GM23338 (cell line): ENCODE measurements at regions not wholly inside any gene's neighbourhood (a gene's known extent, or its start where the extent isn't known, plus 50 kb on each side); places are given as distances from the start of the nearest gene placed in this dataset.
A peak's percentile ranks its signal among the peaks of the same experiment; 100 is the strongest.

Source experiments
- ATAC-seq: fragments of 200-7000 bp; cut with Tn5 transposase; 3 replicates; pipeline ENCODE4 v1.9.1; 2020
- DNase-seq: peaks from one replicate; pipeline ENCODE4 v3.0.0-alpha.2; 2015; ENCODE audit warnings: low spot score
- H2AFZ ChIP-seq: fragments of 200-600 bp; sonication (generic); 2 replicates; pipeline ENCODE4 v1.8.0; 2016; ENCODE audit warnings: antibody characterized with exemption, mild to moderate bottlenecking, moderate library complexity
- H3F3A ChIP-seq: fragments of 200-600 bp; sonication (generic); replicated peaks from 2 replicates; pipeline ENCODE4 v1.8.0; 2017; ENCODE audit warnings: antibody characterized with exemption, mixed run types, low read depth
- H3K27ac ChIP-seq: fragments of 200-600 bp; sonication (generic); 2 replicates; pipeline ENCODE4 v1.6.1; 2016; ENCODE audit warnings: low read depth
- H3K27me3 ChIP-seq: fragments of 200-600 bp; sonication (generic); 2 replicates; pipeline ENCODE4 v1.8.0; 2016; ENCODE audit warnings: mild to moderate bottlenecking, mixed run types, moderate library complexity; ENCODE audit not compliant: insufficient read depth
- H3K36me3 ChIP-seq: fragments of 200-600 bp; sonication (generic); 2 replicates; pipeline ENCODE4 v1.8.0; 2016; ENCODE audit warnings: mild to moderate bottlenecking; ENCODE audit not compliant: insufficient read depth
- H3K4me1 ChIP-seq: fragments of 200-600 bp; sonication (generic); 2 replicates; pipeline ENCODE4 v1.8.0; 2016; ENCODE audit warnings: mild to moderate bottlenecking, moderate library complexity; ENCODE audit not compliant: insufficient read depth
- H3K4me2 ChIP-seq: fragments of 200-600 bp; sonication (generic); 2 replicates; pipeline ENCODE4 v1.7.1; 2017; ENCODE audit warnings: mixed run types
- H3K4me3 ChIP-seq: fragments of 200-600 bp; sonication (generic); 2 replicates; pipeline ENCODE4 v1.6.1; 2016; ENCODE audit warnings: mixed run types
- H3K79me2 ChIP-seq: fragments of 200-600 bp; sonication (generic); replicated peaks from 2 replicates; pipeline ENCODE4 v1.8.0; 2017; ENCODE audit warnings: mild to moderate bottlenecking; ENCODE audit not compliant: insufficient read depth
- H3K9me2 ChIP-seq: fragments of 200-600 bp; sonication (generic); 2 replicates; pipeline ENCODE4 v1.8.0; 2017; ENCODE audit not compliant: insufficient read depth
- H4K20me1 ChIP-seq: fragments of 200-600 bp; sonication (generic); replicated peaks from 2 replicates; pipeline ENCODE4 v1.8.0; 2017; ENCODE audit warnings: mild to moderate bottlenecking; ENCODE audit not compliant: insufficient read depth
- H3K27ac Mint-ChIP-seq: 2 replicates; pipeline ENCODE4 v1.8.0; 2020; ENCODE audit warnings: inconsistent platforms, mild to moderate bottlenecking, moderate library complexity, mixed read lengths
- H3K27me3 Mint-ChIP-seq: 3 replicates; pipeline ENCODE4 v1.8.0; 2022; ENCODE audit warnings: low read depth, mild to moderate bottlenecking, moderate library complexity, mixed read lengths, inconsistent platforms; ENCODE audit not compliant: insufficient read depth, poor library complexity
- H3K36me3 Mint-ChIP-seq: 3 replicates; pipeline ENCODE4 v1.8.0; 2021; ENCODE audit warnings: low read depth, mild to moderate bottlenecking, inconsistent platforms, moderate library complexity, mixed read lengths
- H3K4me1 Mint-ChIP-seq: 3 replicates; pipeline ENCODE4 v1.8.0; 2020; ENCODE audit warnings: mild to moderate bottlenecking, inconsistent platforms, mixed read lengths
- H3K4me3 Mint-ChIP-seq: 3 replicates; pipeline ENCODE4 v1.8.0; 2021; ENCODE audit warnings: moderate library complexity, mild to moderate bottlenecking, inconsistent platforms, mixed read lengths
- H3K9me3 Mint-ChIP-seq: 3 replicates; pipeline ENCODE4 v1.8.0; 2020; ENCODE audit warnings: moderate library complexity, mild to moderate bottlenecking, inconsistent platforms, mixed read lengths
- CREB1 ChIP-seq: fragments of 250-450 bp; sonication (Bioruptor Pico); IDR thresholded peaks from 2 replicates; pipeline ENCODE4 v1.5.0; 2020; ENCODE audit warnings: low read depth, mild to moderate bottlenecking, moderate library complexity
- CTCF ChIP-seq, 2 experiments: fragments of 200-600 bp in 1 of 2; sonication (generic) in 1 of 2; conservative IDR thresholded peaks; 2 replicates each; pipeline versions ENCODE4 v1.5.1 to v1.6.1; 2016 to 2017; ENCODE audit warnings: antibody characterized with exemption in 2 of 2, low read depth in 2 of 2, mild to moderate bottlenecking in 2 of 2, moderate library complexity in 1 of 2
- ETS1 ChIP-seq: IDR thresholded peaks from 2 replicates; pipeline ENCODE4 v1.6.1; 2016; ENCODE audit warnings: antibody characterized with exemption
- EZH2 ChIP-seq: fragments of 200-600 bp; sonication (generic); IDR thresholded peaks from one replicate; pipeline ENCODE4 v1.8.0; 2017; ENCODE audit warnings: antibody characterized with exemption, mild to moderate bottlenecking, low read depth; ENCODE audit not compliant: unreplicated experiment
- EZH2phosphoT487 ChIP-seq: fragments of 200-600 bp; sonication (generic); IDR thresholded peaks from one replicate; pipeline ENCODE4 v1.8.1; 2018; ENCODE audit warnings: antibody characterized with exemption; ENCODE audit not compliant: unreplicated experiment
- JUNB ChIP-seq: IDR thresholded peaks from one replicate; pipeline ENCODE4 v1.6.1; 2016; ENCODE audit warnings: antibody characterized with exemption; ENCODE audit not compliant: unreplicated experiment
- NANOG ChIP-seq: IDR thresholded peaks from 2 replicates; pipeline ENCODE4 v1.6.1; 2016; ENCODE audit warnings: antibody characterized with exemption, borderline replicate concordance
- POLR2AphosphoS5 ChIP-seq: IDR thresholded peaks from 2 replicates; pipeline ENCODE4 v1.6.1; 2016; ENCODE audit warnings: antibody characterized with exemption, low read depth
- REST ChIP-seq: IDR thresholded peaks from one replicate; pipeline ENCODE4 v1.6.1; 2018; ENCODE audit warnings: antibody characterized with exemption; ENCODE audit not compliant: unreplicated experiment
- STAT1 ChIP-seq: IDR thresholded peaks from one replicate; pipeline ENCODE4 v1.6.1; 2016; ENCODE audit warnings: antibody characterized with exemption; ENCODE audit not compliant: unreplicated experiment
- ZNF114 ChIP-seq: fragments of 250-450 bp; sonication (Bioruptor Pico); IDR thresholded peaks from 2 replicates; pipeline ENCODE4 v1.5.0; 2020; ENCODE audit warnings: mild to moderate bottlenecking, moderate library complexity
- ZNF331 ChIP-seq: fragments of 250-450 bp; sonication (Bioruptor Pico); IDR thresholded peaks from 2 replicates; pipeline ENCODE4 v1.5.0; 2020; ENCODE audit warnings: low read depth, mild to moderate bottlenecking, moderate library complexity

- peak overlapping the region; percentile 41 for H3K4me3 ChIP-seq
- no peaks in the 10 kb centered on the region for H3K27me3 ChIP-seq
- Mint-ChIP-seq H3K27me3 (peaks cover 10% of the 10 kb centered on the region), H3K36me3 (no peaks in the 10 kb centered on the region), H3K4me3 (0 out of 3 replicates have a peak overlapping the region, but pooled peaks have one; percentile 0), H3K9me3 (no peaks in the 10 kb centered on the region), H3K27ac (no peak overlapping the region), H3K4me1 (peaks cover 31% of the 10 kb centered on the region)
- peak; percentile 62 for ATAC-seq
- TF ChIP-seq ETS1 (no peak), CTCF (conservative IDR thresholded peaks at IDR 0.05; ENCODE audit: low read depth in 2 of 2) (no peak), STAT1 (no peak), CREB1 (CRISPR knock-in tag) (no peak), POLR2AphosphoS5 (no peak), REST (no peak), NANOG (no peak), JUNB (no peak), ZNF114 (no peak), EZH2phosphoT487 (no peak), ZNF331 (CRISPR knock-in tag) (no peak), EZH2 (no peak)
- H3F3A ChIP-seq: 0 out of 2 replicates have a peak, but pooled peaks cover 6% of the 10 kb centered on the region
- H2AFZ ChIP-seq: no peak overlapping the region; the same call in 1 of the 2 replicates
- H3K9me2 ChIP-seq: peaks cover 6% of the 10 kb centered on the region; the same call in 1 of the 2 replicates
- H3K4me2 ChIP-seq: peak overlapping the region; percentile 74
- peak; percentile 56 for DNase-seq
- H3K4me1 ChIP-seq: peaks cover 38% of the 10 kb centered on the region; the same call in 1 of the 2 replicates
- H3K27ac ChIP-seq: 0 out of 2 replicates have a peak overlapping the region, but pooled peaks have one; percentile 42
- H3K79me2 ChIP-seq: no peaks in the 10 kb centered on the region
- H4K20me1 ChIP-seq: no peaks in the 10 kb centered on the region
- no peaks in the 10 kb centered on the region for H3K36me3 ChIP-seq
Observed at GRCh38 chr20:56829788-56830385, 200.8 kb downstream of the TFAP2C start.
